HCT116 (cell line): ENCODE measurements at regions not wholly inside any gene's neighbourhood (a gene's known extent, or its start where the extent isn't known, plus 50 kb on each side); places are given as distances from the start of the nearest gene placed in this dataset.

Source experiments
- CTCF ChIP-seq, 3 experiments: fragments of 200-600 bp in 1 of 3; sonication (generic) in 1 of 3; IDR thresholded peaks in 2 of 3; conservative IDR thresholded peaks in 1 of 3; 2 replicates each; pipeline ENCODE4 v1.5.1; 2012 to 2017; ENCODE audit warnings: low read depth in 2 of 3, low read length in 2 of 3, antibody characterized with exemption in 1 of 3, borderline replicate concordance in 1 of 3, control low read depth in 1 of 3, mild to moderate bottlenecking in 1 of 3, mixed read lengths in 1 of 3, mixed run types in 1 of 3, moderate library complexity in 1 of 3; ENCODE audit not compliant: insufficient read depth in 1 of 3
- POLR2A ChIP-seq: IDR thresholded peaks from 2 replicates; pipeline ENCODE4 v1.7.0; 2011; ENCODE audit warnings: borderline replicate concordance; ENCODE audit not compliant: insufficient read depth, insufficient read length; ENCODE audit errors: extremely low read depth
- ZBTB33 ChIP-seq: IDR thresholded peaks from 2 replicates; pipeline ENCODE4 v1.6.1; 2011; ENCODE audit warnings: mild to moderate bottlenecking, low read length, moderate library complexity; ENCODE audit not compliant: insufficient replicate concordance; ENCODE audit errors: extremely low read depth

- TF ChIP-seq CTCF (IDR thresholded peaks at IDR 0.05 in 2 of 3, conservative IDR thresholded peaks at IDR 0.05 in 1 of 3; ENCODE audit: borderline replicate concordance in 1 of 3, insufficient read depth in 1 of 3, low read depth in 2 of 3, low read length in 2 of 3): no peak
- TF ChIP-seq POLR2A: no peak
- TF ChIP-seq ZBTB33: no peak
Observed at GRCh38 chr4:127081041-127081440, 551.7 kb upstream of the INTU start.
